Liver (tissue), 3 donors: ENCODE measurements at regions not wholly inside any gene's neighbourhood (a gene's known extent, or its start where the extent isn't known, plus 50 kb on each side); places are given as distances from the start of the nearest gene placed in this dataset.

Experiments used
- ATF3 ChIP-seq: IDR thresholded peaks from 2 replicates; pipeline ENCODE4 v1.6.1; 2016; ENCODE audit warnings: antibody characterized with exemption
- CTCF ChIP-seq: fragments of 150-350 bp; IDR thresholded peaks from 2 replicates; pipeline ENCODE4 v1.5.1; 2017; ENCODE audit warnings: improper control_type of control experiment, low read depth, low read length; ENCODE audit not compliant: missing input control
- GABPA ChIP-seq, 2 donors: IDR thresholded peaks in 1 of 2; conservative IDR thresholded peaks in 1 of 2; 2 replicates each; pipeline ENCODE4 v1.6.1; 2016; ENCODE audit warnings: antibody characterized with exemption in 2 of 2, mild to moderate bottlenecking in 1 of 2, moderate library complexity in 1 of 2
- JUND ChIP-seq, 2 donors: IDR thresholded peaks; 2 replicates each; pipeline ENCODE4 v1.6.1; 2016; ENCODE audit warnings: antibody characterized with exemption in 2 of 2
- REST ChIP-seq: IDR thresholded peaks from 2 replicates; pipeline ENCODE4 v1.6.1; 2016; ENCODE audit warnings: antibody characterized with exemption, mild to moderate bottlenecking
- TAF1 ChIP-seq: conservative IDR thresholded peaks from 2 replicates; pipeline ENCODE4 v1.6.1; 2016; ENCODE audit warnings: antibody characterized with exemption, mild to moderate bottlenecking
- donor health status: healthy.
- donor health status: healthy.

GRCh38 chr21:18743531-18743930 lies 339.9 kb upstream of the TMPRSS15 start:
- TF ChIP-seq REST (no peak), CTCF (no peak), ATF3 (no peak), GABPA (IDR thresholded peaks at IDR 0.05 in 1 of 2, conservative IDR thresholded peaks at IDR 0.05 in 1 of 2) (no peak), JUND (IDR thresholded peaks at IDR 0.05) (no peak), TAF1 (no peak)
